SK-N-SH (cell line): ENCODE measurements at regions not wholly inside any gene's neighbourhood (a gene's known extent, or its start where the extent isn't known, plus 50 kb on each side); places are given as distances from the start of the nearest gene placed in this dataset.
A peak's percentile ranks its signal among the peaks of the same experiment; 100 is the strongest.

Source experiments
- CTCF ChIA-PET: fragments of 300-600, 350-600 bp; formaldehyde crosslinking; extraction: SDS; loops from one replicate; lab custom pipeline; 2021; lab: Yijun Ruan, JAX
- POLR2A ChIA-PET: fragments of 350-600 bp; sonication (Branson Sonifier 250); formaldehyde crosslinking; extraction: SDS; loops from one replicate; lab custom pipeline; 2020; ENCODE audit warnings: antibody characterized with exemption, inconsistent platforms; lab: Yijun Ruan, JAX
- DNase-seq: peaks from one replicate; pipeline ENCODE4 v3.0.0; 2012
- H2AFZ ChIP-seq: fragments of 200-600 bp; sonication (generic); 2 replicates; pipeline ENCODE4 v1.8.1; 2016; ENCODE audit warnings: antibody characterized with exemption, mild to moderate bottlenecking, low read depth
- H3F3A ChIP-seq: fragments of 200-600 bp; sonication (generic); replicated peaks from 2 replicates; pipeline ENCODE3; 2016; ENCODE audit warnings: antibody characterized with exemption, mild to moderate bottlenecking; ENCODE audit not compliant: insufficient read depth
- H3K27ac ChIP-seq, 2 experiments: fragments of 200-500 bp in 1 of 2; fragments of 200-600 bp in 1 of 2; sonication (Bioruptor generic) in 1 of 2; sonication (generic), shearing (Covaris generic) in 1 of 2; 2 replicates each; pipeline versions ENCODE4 v1.5.1 to v1.6.1; 2014 to 2016; ENCODE audit warnings: low read depth in 2 of 2, inconsistent platforms in 1 of 2, low read length in 1 of 2, mild to moderate bottlenecking in 1 of 2, mixed read lengths in 1 of 2
- H3K27me3 ChIP-seq: fragments of 200-600 bp; sonication (generic), shearing (Covaris generic); 2 replicates; pipeline ENCODE4 v1.6.1; 2016; ENCODE audit warnings: mixed run types; ENCODE audit not compliant: insufficient read depth
- H3K36me3 ChIP-seq, 2 experiments: fragments of 200-500 bp in 1 of 2; fragments of 200-600 bp in 1 of 2; sonication (Bioruptor generic) in 1 of 2; sonication (generic) in 1 of 2; replicated peaks in 1 of 2; 2 replicates each; pipeline versions ENCODE3 to v1.5.1; 2014 to 2016; ENCODE audit warnings: low read length in 1 of 2, mild to moderate bottlenecking in 1 of 2; ENCODE audit not compliant: insufficient read depth in 2 of 2, control insufficient read depth in 1 of 2
- H3K4me1 ChIP-seq, 2 experiments: fragments of 200-500 bp in 1 of 2; fragments of 200-600 bp in 1 of 2; sonication (Bioruptor generic) in 1 of 2; sonication (generic), shearing (Covaris generic) in 1 of 2; 2 replicates each; pipeline versions ENCODE4 v1.5.1 to v1.6.1; 2014 to 2016; ENCODE audit warnings: low read depth in 1 of 2, low read length in 1 of 2, mixed run types in 1 of 2; ENCODE audit not compliant: insufficient read depth in 2 of 2, control insufficient read depth in 1 of 2
- H3K4me2 ChIP-seq: fragments of 200-600 bp; sonication (generic), shearing (Covaris generic); 2 replicates; pipeline ENCODE4 v1.6.1; 2017; ENCODE audit warnings: mixed run types
- H3K4me3 ChIP-seq, 2 experiments: fragments of 200-500 bp in 1 of 2; fragments of 200-600 bp in 1 of 2; sonication (Bioruptor generic) in 1 of 2; sonication (generic), shearing (Covaris generic) in 1 of 2; 2 replicates each; pipeline versions ENCODE4 v1.5.1 to v1.8.1; 2014 to 2016; ENCODE audit warnings: low read depth in 2 of 2, inconsistent platforms in 1 of 2, low read length in 1 of 2, mild to moderate bottlenecking in 1 of 2, mixed read lengths in 1 of 2, moderate library complexity in 1 of 2
- H3K79me2 ChIP-seq: fragments of 200-600 bp; sonication (generic); 2 replicates; pipeline ENCODE4 v1.8.1; 2017; ENCODE audit warnings: mild to moderate bottlenecking; ENCODE audit not compliant: insufficient read depth
- H3K9ac ChIP-seq: fragments of 200-600 bp; sonication (generic); 2 replicates; pipeline ENCODE4 v1.6.1; 2017; ENCODE audit warnings: mixed run types
- H3K9me2 ChIP-seq: fragments of 200-600 bp; sonication (generic); 2 replicates; pipeline ENCODE4 v1.6.1; 2017; ENCODE audit warnings: mixed run types
- H3K9me3 ChIP-seq: fragments of 200-600 bp; sonication (generic); 2 replicates; pipeline ENCODE4 v1.6.1; 2017; ENCODE audit warnings: mixed run types, mild to moderate bottlenecking, moderate library complexity
- H4K20me1 ChIP-seq: fragments of 200-600 bp; sonication (generic); 2 replicates; pipeline ENCODE4 v1.6.1; 2017; ENCODE audit warnings: mild to moderate bottlenecking, mixed run types; ENCODE audit not compliant: insufficient read depth
- EP300 ChIP-seq, 2 experiments: IDR thresholded peaks; 2 replicates each; pipeline versions ENCODE4 v1.4.0 to v1.6.1; 2012; ENCODE audit warnings: borderline replicate concordance in 1 of 2, low read depth in 1 of 2, low read length in 1 of 2
- FOXM1 ChIP-seq: IDR thresholded peaks from 2 replicates; pipeline ENCODE4 v1.4.0; 2012; ENCODE audit warnings: low read depth, mild to moderate bottlenecking
- MAX ChIP-seq: IDR thresholded peaks from 2 replicates; pipeline ENCODE4 v1.4.0; 2012; ENCODE audit warnings: low read depth
- MEF2A ChIP-seq: IDR thresholded peaks from 2 replicates; pipeline ENCODE4 v1.4.0; 2012; ENCODE audit warnings: low read depth, borderline replicate concordance
- PBX3 ChIP-seq: IDR thresholded peaks from 2 replicates; pipeline ENCODE4; 2012
- REST ChIP-seq: IDR thresholded peaks from 2 replicates; pipeline ENCODE4 v1.6.1; 2012; ENCODE audit warnings: mild to moderate bottlenecking, low read depth, low read length, moderate library complexity
- SIN3A ChIP-seq: IDR thresholded peaks from 2 replicates; pipeline ENCODE4 v1.6.1; 2012; ENCODE audit warnings: low read depth, mild to moderate bottlenecking, low read length, moderate library complexity, borderline replicate concordance
- SMC3 ChIP-seq: IDR thresholded peaks from 2 replicates; pipeline ENCODE4 v1.6.1; 2012; ENCODE audit warnings: low read depth, low read length, improper control_type of control experiment
- TEAD4 ChIP-seq: IDR thresholded peaks from 2 replicates; pipeline ENCODE4 v1.4.0; 2012; ENCODE audit warnings: mild to moderate bottlenecking, borderline replicate concordance; ENCODE audit not compliant: insufficient read depth
- USF2 ChIP-seq: fragments of 150-350 bp; IDR thresholded peaks from 2 replicates; pipeline ENCODE4 v1.6.1; 2017; ENCODE audit warnings: antibody characterized with exemption, low read length, low read depth, borderline replicate concordance
- YY1 ChIP-seq: IDR thresholded peaks from 2 replicates; pipeline ENCODE4 v1.4.0; 2012; ENCODE audit warnings: low read depth, mild to moderate bottlenecking
- WGBS: methylation state at CpG from one replicate; pipeline ENCODE4 v1.1.6; 2017; ENCODE audit warnings: low lambda C conversion rate; 5-methylcytosine and 5-hydroxymethylcytosine counted together
- TF ChIP-seq, protein P1 (sequence below): fragments of 150-350 bp; IDR thresholded peaks from 2 replicates; pipeline ENCODE4 v1.6.1; 2016; ENCODE audit warnings: mild to moderate bottlenecking, low read depth, low read length

GRCh38 chr12:41972196-41972595 is 172.5 kb downstream of the GXYLT1 start:
- Histone ChIP-seq H3K9ac (no peak overlapping the region), H3K27ac (peak overlapping the region in 1 of 2 experiments; percentile 67; a peak in 1 of 4 replicates), H3K4me2 (no peak overlapping the region), H4K20me1 (no peaks in the 10 kb centered on the region), H3K4me1 (no peaks in the 10 kb centered on the region; a peak in 1 of 4 replicates), H3K27me3 (no peaks in the 10 kb centered on the region), H3F3A (no peaks in the 10 kb centered on the region), H3K79me2 (no peaks in the 10 kb centered on the region), H3K4me3 (no peak overlapping the region), H3K9me2 (no peaks in the 10 kb centered on the region), H2AFZ (no peak overlapping the region), H3K9me3 (no peaks in the 10 kb centered on the region), H3K36me3 (no peaks in the 10 kb centered on the region)
- TF ChIP-seq, protein P1, sequence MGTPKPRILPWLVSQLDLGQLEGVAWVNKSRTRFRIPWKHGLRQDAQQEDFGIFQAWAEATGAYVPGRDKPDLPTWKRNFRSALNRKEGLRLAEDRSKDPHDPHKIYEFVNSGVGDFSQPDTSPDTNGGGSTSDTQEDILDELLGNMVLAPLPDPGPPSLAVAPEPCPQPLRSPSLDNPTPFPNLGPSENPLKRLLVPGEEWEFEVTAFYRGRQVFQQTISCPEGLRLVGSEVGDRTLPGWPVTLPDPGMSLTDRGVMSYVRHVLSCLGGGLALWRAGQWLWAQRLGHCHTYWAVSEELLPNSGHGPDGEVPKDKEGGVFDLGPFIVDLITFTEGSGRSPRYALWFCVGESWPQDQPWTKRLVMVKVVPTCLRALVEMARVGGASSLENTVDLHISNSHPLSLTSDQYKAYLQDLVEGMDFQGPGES = no peak
- TF ChIP-seq MAX = no peak
- TF ChIP-seq SMC3 = no peak
- no peak for TF ChIP-seq YY1
- TF ChIP-seq PBX3 = no peak
- no peak for TF ChIP-seq REST
- no peak for TF ChIP-seq MEF2A
- TF ChIP-seq TEAD4 = no peak
- TF ChIP-seq SIN3A = no peak
- no peak for TF ChIP-seq EP300 (IDR thresholded peaks at IDR 0.05; ENCODE audit: borderline replicate concordance in 1 of 2, low read depth in 1 of 2, low read length in 1 of 2)
- TF ChIP-seq USF2 = no peak
- TF ChIP-seq FOXM1 = no peak
- ChIA-PET CTCF (interaction anchor here (0.5 to 1.2 kb wide), 2 partner anchors 9 to 638 kb away, joined by 3 to 4 read pairs; no protein-coding TSS in a partner anchor), POLR2A (no interaction called here)
- DNase-seq = no peak
- WGBS = 82% methylated on average over 3 of the region's 3 CpGs
